ENCODE measurements at regions not wholly inside any gene's neighbourhood (a gene's known extent, or its start where the extent isn't known, plus 50 kb on each side); places are given as distances from the start of the nearest gene placed in this dataset.

GRCh38 chr3:28649266-28649665 is 300.6 kb upstream of the AZI2 start:
- no peak for DNase-seq

- DNase-seq, result no peak
Observed at GRCh38 chr3:28651159-28651558, 302.5 kb upstream of the AZI2 start.

- DNase-seq, result no peak
Observed at GRCh38 chr3:28664123-28664522, 315.5 kb upstream of the AZI2 start.

GRCh38 chr3:28667646-28668621 is 319.3 kb upstream of the AZI2 start:
- peak; percentile 38 for DNase-seq

- no peak for DNase-seq
Observed at GRCh38 chr3:28669870-28670269, 321.2 kb upstream of the AZI2 start.

GRCh38 chr3:28672406-28672805 is 323.8 kb upstream of the AZI2 start:
- DNase-seq, result no peak

- no peak for DNase-seq
Observed at GRCh38 chr3:28673446-28673845, 324.8 kb upstream of the AZI2 start.

GRCh38 chr3:28674212-28674611 is 325.6 kb upstream of the AZI2 start:
- no peak for DNase-seq

GRCh38 chr3:28677581-28677980 is 329.0 kb upstream of the AZI2 start:
- DNase-seq, result no peak

- DNase-seq, result no peak
Observed at GRCh38 chr3:28678086-28678485, 329.5 kb upstream of the AZI2 start.

GRCh38 chr3:28680050-28680449 is 331.4 kb upstream of the AZI2 start:
- no peak for DNase-seq

- DNase-seq, result no peak
Observed at GRCh38 chr3:28682121-28682520, 333.5 kb upstream of the AZI2 start.

- DNase-seq, result no peak
Observed at GRCh38 chr3:28690176-28690575, 341.6 kb upstream of the AZI2 start.

- DNase-seq, result no peak
Observed at GRCh38 chr3:28698706-28699105, 350.1 kb upstream of the AZI2 start.

- DNase-seq, result no peak
Observed at GRCh38 chr3:28699283-28699682, 350.7 kb upstream of the AZI2 start.

GRCh38 chr3:28700728-28701127 is 352.1 kb upstream of the AZI2 start:
- DNase-seq, result no peak

- no peak for DNase-seq
Observed at GRCh38 chr3:28703843-28704242, 355.2 kb upstream of the AZI2 start.

GRCh38 chr3:28711293-28711692 is 362.7 kb upstream of the AZI2 start:
- DNase-seq, result no peak

GRCh38 chr3:28716939-28717338 is 368.3 kb upstream of the AZI2 start:
- no peak for DNase-seq

- no peak for DNase-seq
Observed at GRCh38 chr3:28718074-28718849, 369.6 kb upstream of the AZI2 start.

GRCh38 chr3:28726840-28727239 is 378.2 kb upstream of the AZI2 start:
- DNase-seq, result no peak

GRCh38 chr3:28727307-28727706 is 378.7 kb upstream of the AZI2 start:
- no peak for DNase-seq

- DNase-seq, result no peak
Observed at GRCh38 chr3:28738425-28738824, 389.8 kb upstream of the AZI2 start.

GRCh38 chr3:28739647-28740046 is 391.0 kb upstream of the AZI2 start:
- no peak for DNase-seq

Measured in CD4-positive, alpha-beta T cell treated with Interleukin-10 for 1 hour (primary cell).